Activated T-cell treated with anti-CD3 and anti-CD28 coated beads, Interleukin-2, amount 50 U/mL, for 1 hour (primary cell): ENCODE measurements at regions not wholly inside any gene's neighbourhood (a gene's known extent, or its start where the extent isn't known, plus 50 kb on each side); places are given as distances from the start of the nearest gene placed in this dataset.

Experiments used
- DNase-seq: peaks from one replicate; pipeline ENCODE4 v3.0.0-alpha.2; 2020

- no peak for DNase-seq
Measured at GRCh38 chr6:147621263-147621662, 112.8 kb downstream of the SAMD5 start.

- no peak for DNase-seq
Measured at GRCh38 chr6:147621961-147622360, 113.5 kb downstream of the SAMD5 start.

- DNase-seq, result no peak
Measured at GRCh38 chr6:147624946-147625515, 116.5 kb downstream of the SAMD5 start.

- no peak for DNase-seq
Measured at GRCh38 chr6:147625946-147626345, 117.5 kb downstream of the SAMD5 start.

GRCh38 chr6:147627411-147627810 is 118.9 kb downstream of the SAMD5 start:
- DNase-seq, result no peak

GRCh38 chr6:147633191-147633590 is 124.7 kb downstream of the SAMD5 start:
- DNase-seq, result no peak

- DNase-seq, result no peak
Measured at GRCh38 chr6:147637620-147638195, 129.2 kb downstream of the SAMD5 start.

GRCh38 chr6:147639279-147639678 is 130.8 kb downstream of the SAMD5 start:
- DNase-seq, result no peak

- DNase-seq, result no peak
Measured at GRCh38 chr6:147640606-147641005, 132.1 kb downstream of the SAMD5 start.

- no peak for DNase-seq
Measured at GRCh38 chr6:147641511-147641910, 133.0 kb downstream of the SAMD5 start.

GRCh38 chr6:147642458-147642857 is 134.0 kb downstream of the SAMD5 start:
- no peak for DNase-seq

GRCh38 chr6:147643341-147644200 is 135.1 kb downstream of the SAMD5 start:
- no peak for DNase-seq

- DNase-seq, result no peak
Measured at GRCh38 chr6:147648916-147649315, 140.4 kb downstream of the SAMD5 start.

GRCh38 chr6:147651249-147652063 is 143.0 kb downstream of the SAMD5 start:
- no peak for DNase-seq

GRCh38 chr6:147653631-147654030 is 145.1 kb downstream of the SAMD5 start:
- DNase-seq, result no peak

GRCh38 chr6:147654103-147654845 is 145.8 kb downstream of the SAMD5 start:
- no peak for DNase-seq

GRCh38 chr6:147660334-147661311 is 152.1 kb downstream of the SAMD5 start:
- DNase-seq, result no peak

- DNase-seq, result no peak
Measured at GRCh38 chr6:147662646-147663045, 154.2 kb downstream of the SAMD5 start.

GRCh38 chr6:147664092-147664491 is 155.6 kb downstream of the SAMD5 start:
- no peak for DNase-seq

GRCh38 chr6:147666255-147666654 is 157.8 kb downstream of the SAMD5 start:
- no peak for DNase-seq

GRCh38 chr6:147667082-147667481 is 158.6 kb downstream of the SAMD5 start:
- no peak for DNase-seq
